Erythroblast (primary cell): ENCODE measurements at regions not wholly inside any gene's neighbourhood (a gene's known extent, or its start where the extent isn't known, plus 50 kb on each side); places are given as distances from the start of the nearest gene placed in this dataset.

Source experiments
- GATA1 ChIP-seq: IDR thresholded peaks from 2 replicates; pipeline ENCODE4 v1.6.1; 2011; ENCODE audit warnings: low read depth, mild to moderate bottlenecking, control low read depth, low read length, moderate library complexity
- POLR2A ChIP-seq: IDR thresholded peaks from 2 replicates; pipeline ENCODE4 v1.6.1; 2011; ENCODE audit warnings: mild to moderate bottlenecking, low read length

- no peak for TF ChIP-seq POLR2A
- no peak for TF ChIP-seq GATA1
These were observed 108.0 kb upstream of the MAP3K4 start for GRCh38 chr6:160883560-160883959.
